Mesendoderm (in vitro differentiated cells): ENCODE measurements at regions not wholly inside any gene's neighbourhood (a gene's known extent, or its start where the extent isn't known, plus 50 kb on each side); places are given as distances from the start of the nearest gene placed in this dataset.

ENCODE experiments used
- DNase-seq: peaks from one replicate; pipeline ENCODE4 v3.0.0; 2013
- H2AK5ac ChIP-seq: 2 replicates; pipeline ENCODE4 v1.6.1; 2013; ENCODE audit warnings: low read length, inconsistent platforms
- H2BK120ac ChIP-seq: 2 replicates; pipeline ENCODE4 v1.6.1; 2013; ENCODE audit warnings: low read depth, mild to moderate bottlenecking, low read length, moderate library complexity, mixed read lengths
- H2BK15ac ChIP-seq: replicated peaks from 2 replicates; pipeline ENCODE4 v1.6.1; 2013; ENCODE audit warnings: low read depth, mild to moderate bottlenecking, moderate library complexity
- H2BK5ac ChIP-seq: 2 replicates; pipeline ENCODE4 v1.6.1; 2013; ENCODE audit warnings: low read length, inconsistent platforms
- H3K18ac ChIP-seq: 2 replicates; pipeline ENCODE4 v1.6.1; 2013; ENCODE audit warnings: mild to moderate bottlenecking, low read length, mixed read lengths
- H3K23ac ChIP-seq: one replicate; pipeline ENCODE4 v1.6.1; 2013; ENCODE audit warnings: low read length
- H3K27ac ChIP-seq: 2 replicates; pipeline ENCODE4 v1.5.1; 2013; ENCODE audit warnings: low read depth, mild to moderate bottlenecking, inconsistent platforms, low read length, moderate library complexity
- H3K27me3 ChIP-seq: 2 replicates; pipeline ENCODE4 v1.6.1; 2013; ENCODE audit warnings: low read length, control low read depth, mild to moderate bottlenecking, inconsistent platforms; ENCODE audit not compliant: insufficient read depth, poor library complexity
- H3K36me3 ChIP-seq: 2 replicates; pipeline ENCODE4 v1.6.1; 2013; ENCODE audit warnings: low read length, inconsistent platforms; ENCODE audit not compliant: control insufficient read depth, insufficient read depth
- H3K4ac ChIP-seq: one replicate; pipeline ENCODE4 v1.6.1; 2013; ENCODE audit warnings: low read depth, mild to moderate bottlenecking, low read length, moderate library complexity
- H3K4me1 ChIP-seq: 2 replicates; pipeline ENCODE4 v1.6.1; 2013; ENCODE audit warnings: low read depth, low read length, inconsistent platforms; ENCODE audit not compliant: control insufficient read depth
- H3K4me2 ChIP-seq: 2 replicates; pipeline ENCODE4 v1.6.1; 2013; ENCODE audit warnings: low read length
- H3K4me3 ChIP-seq: 2 replicates; pipeline ENCODE4 v1.5.1; 2013; ENCODE audit warnings: mild to moderate bottlenecking, low read length
- H3K56ac ChIP-seq: one replicate; pipeline ENCODE4 v1.6.1; 2013; ENCODE audit warnings: low read length
- H3K79me1 ChIP-seq: 2 replicates; pipeline ENCODE4 v1.6.1; 2013; ENCODE audit warnings: low read length, inconsistent platforms
- H3K79me2 ChIP-seq: 2 replicates; pipeline ENCODE4 v1.6.1; 2013; ENCODE audit warnings: mild to moderate bottlenecking, low read length; ENCODE audit not compliant: control insufficient read depth, insufficient read depth
- H3K9ac ChIP-seq: 2 replicates; pipeline ENCODE4 v1.6.1; 2013; ENCODE audit warnings: low read length, inconsistent platforms
- H4K5ac ChIP-seq: one replicate; pipeline ENCODE4 v1.6.1; 2013; ENCODE audit warnings: low read length
- H4K8ac ChIP-seq: one replicate; pipeline ENCODE4 v1.6.1; 2013; ENCODE audit warnings: low read depth, mild to moderate bottlenecking, control low read depth, low read length, moderate library complexity
- WGBS: extraction: QIAGEN DNeasy Blood & Tissue Kit; methylation state at CpG from one replicate; pipeline ENCODE4 v1.1.7; 2013; ENCODE audit warnings: low lambda C conversion rate, missing lambda C conversion rate; ENCODE audit not compliant: insufficient coverage; ENCODE audit errors: extremely low coverage; 5-methylcytosine and 5-hydroxymethylcytosine counted together

DNA sequence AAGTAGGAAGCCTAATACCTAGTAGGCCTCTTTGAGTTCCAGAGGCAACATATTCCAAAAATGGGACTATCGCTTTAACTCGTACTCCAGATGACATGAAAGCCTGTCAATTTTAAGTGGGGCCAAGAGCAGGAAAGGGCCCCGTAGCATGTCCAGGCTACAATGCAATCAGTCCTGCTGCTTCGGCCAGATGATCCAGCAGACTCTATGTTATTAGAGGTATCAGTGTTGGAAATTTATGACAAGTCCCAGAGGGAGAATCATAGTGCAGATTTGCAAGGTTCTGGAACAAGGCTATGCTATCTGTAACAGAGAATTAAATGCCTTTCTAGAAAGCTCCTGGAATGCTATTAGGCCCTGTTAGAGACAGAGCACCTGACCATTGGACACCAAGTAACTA lies 56.7 kb upstream of the SRP9 start:
- H3K4me3 ChIP-seq: no peak overlapping the region
- no peaks in the 10 kb centered on the region for H3K79me1 ChIP-seq
- H3K18ac ChIP-seq: no peak overlapping the region
- no peak overlapping the region for H4K5ac ChIP-seq
- H3K27ac ChIP-seq: no peak overlapping the region
- no peak overlapping the region for H3K23ac ChIP-seq
- no peaks in the 10 kb centered on the region for H3K4me1 ChIP-seq
- H3K4me2 ChIP-seq: no peak overlapping the region
- no CpG with 5 or more reads among the region's 4 CpGs for WGBS
- H2AK5ac ChIP-seq: no peak overlapping the region
- no peak overlapping the region for H4K8ac ChIP-seq
- H3K4ac ChIP-seq: no peak overlapping the region
- H2BK5ac ChIP-seq: no peak overlapping the region
- no peak overlapping the region for H3K9ac ChIP-seq
- no peak for DNase-seq
- no peak overlapping the region for H2BK15ac ChIP-seq
- H3K79me2 ChIP-seq: no peaks in the 10 kb centered on the region
- H3K36me3 ChIP-seq: no peaks in the 10 kb centered on the region
- H2BK120ac ChIP-seq: no peak overlapping the region
- no peak overlapping the region for H3K56ac ChIP-seq
- H3K27me3 ChIP-seq: no peaks in the 10 kb centered on the region

DNA sequence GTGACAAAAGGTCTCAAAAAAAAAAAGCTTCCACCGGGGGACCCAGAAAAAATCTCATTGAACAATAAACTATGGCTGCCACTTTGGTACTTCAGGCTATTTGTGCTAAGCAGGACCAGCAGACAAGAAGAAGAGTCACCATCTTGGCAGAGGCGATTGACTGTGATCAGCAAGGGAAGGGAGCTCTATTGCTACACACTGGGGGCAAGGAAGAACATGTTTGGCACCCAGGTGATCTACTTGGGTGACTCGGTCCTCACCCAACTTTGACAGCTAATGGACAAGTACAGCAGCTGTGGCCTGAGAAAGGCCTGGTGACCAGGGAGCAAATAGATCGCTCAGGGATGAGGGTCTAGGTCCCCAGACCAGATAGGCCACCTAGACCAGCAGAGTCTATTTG lies 53.4 kb upstream of the SRP9 start:
- no peak overlapping the region for H2BK120ac ChIP-seq
- no peaks in the 10 kb centered on the region for H3K4me1 ChIP-seq
- H3K9ac ChIP-seq: no peak overlapping the region
- no peak overlapping the region for H4K5ac ChIP-seq
- no peak overlapping the region for H3K56ac ChIP-seq
- no peaks in the 10 kb centered on the region for H3K36me3 ChIP-seq
- no peak overlapping the region for H3K18ac ChIP-seq
- no peaks in the 10 kb centered on the region for H3K79me2 ChIP-seq
- H4K8ac ChIP-seq: no peak overlapping the region
- no peak overlapping the region for H3K4me3 ChIP-seq
- no peak overlapping the region for H3K27ac ChIP-seq
- H2AK5ac ChIP-seq: no peak overlapping the region
- H3K27me3 ChIP-seq: no peaks in the 10 kb centered on the region
- no peak overlapping the region for H2BK5ac ChIP-seq
- H3K79me1 ChIP-seq: no peaks in the 10 kb centered on the region
- no peak overlapping the region for H3K23ac ChIP-seq
- no peak overlapping the region for H3K4me2 ChIP-seq
- WGBS: no CpG with 5 or more reads among the region's 4 CpGs
- no peak overlapping the region for H3K4ac ChIP-seq
- no peak for DNase-seq
- H2BK15ac ChIP-seq: no peak overlapping the region
